IPS DF 4.7 (cell line): ENCODE measurements at regions not wholly inside any gene's neighbourhood (a gene's known extent, or its start where the extent isn't known, plus 50 kb on each side); places are given as distances from the start of the nearest gene placed in this dataset.

Experiments
- DNase-seq: peaks from one replicate; pipeline ENCODE4 v3.0.0-alpha.2; 2013; ENCODE audit warnings: low spot score; ENCODE audit errors: extremely low read depth

DNA sequence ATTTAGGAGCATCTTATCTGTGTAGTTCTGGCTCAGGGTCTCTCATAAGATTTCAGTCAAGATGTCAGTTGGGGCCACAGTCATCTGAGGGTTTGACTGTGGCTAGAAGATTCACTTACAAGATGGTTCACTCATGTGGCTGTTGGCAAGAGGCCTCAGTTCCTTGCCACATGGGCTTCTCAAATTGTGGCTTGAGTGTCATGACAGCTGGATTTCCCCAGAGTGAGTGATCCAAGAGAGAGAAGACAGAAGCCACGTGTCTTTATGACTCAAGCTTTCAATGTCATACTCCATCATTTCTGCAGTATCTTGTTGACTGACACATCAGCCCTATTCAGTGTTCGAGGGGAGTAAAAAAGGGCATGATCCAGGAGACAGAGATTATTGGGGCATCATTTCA, 131.3 kb upstream of the AP1S2 start:
- DNase-seq, result no peak

GRCh38 chrX:15983034-15983433, 128.4 kb upstream of the AP1S2 start:
- no peak for DNase-seq

- DNase-seq, result no peak
Observed at GRCh38 chrX:15977644-15978043, 123.0 kb upstream of the AP1S2 start.

DNA sequence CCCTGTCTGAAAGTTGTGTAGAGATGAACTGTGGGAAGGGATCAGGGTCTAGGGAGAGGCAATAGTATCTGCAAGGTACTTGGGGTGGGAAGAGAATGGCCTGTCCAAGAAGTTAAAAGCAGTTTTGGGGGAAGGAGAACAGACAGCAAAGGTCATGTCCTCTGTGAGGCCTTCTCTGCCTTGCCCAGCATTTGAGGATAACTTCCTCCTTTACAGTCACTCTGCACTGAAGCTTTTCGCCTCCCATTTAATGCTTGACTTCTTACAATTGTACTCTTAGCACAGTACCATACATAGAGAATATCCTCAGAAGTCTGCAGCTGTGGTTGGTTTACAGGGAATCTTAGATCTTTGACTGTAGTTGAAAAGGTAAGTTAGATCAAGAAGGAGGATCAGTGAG, 121.8 kb upstream of the AP1S2 start:
- DNase-seq, result no peak

GRCh38 chrX:15973946-15974345, 119.3 kb upstream of the AP1S2 start:
- no peak for DNase-seq

- no peak for DNase-seq
Observed at GRCh38 chrX:15973299-15973698, 118.7 kb upstream of the AP1S2 start.

GRCh38 chrX:15971696-15972095, 117.1 kb upstream of the AP1S2 start:
- no peak for DNase-seq

DNA sequence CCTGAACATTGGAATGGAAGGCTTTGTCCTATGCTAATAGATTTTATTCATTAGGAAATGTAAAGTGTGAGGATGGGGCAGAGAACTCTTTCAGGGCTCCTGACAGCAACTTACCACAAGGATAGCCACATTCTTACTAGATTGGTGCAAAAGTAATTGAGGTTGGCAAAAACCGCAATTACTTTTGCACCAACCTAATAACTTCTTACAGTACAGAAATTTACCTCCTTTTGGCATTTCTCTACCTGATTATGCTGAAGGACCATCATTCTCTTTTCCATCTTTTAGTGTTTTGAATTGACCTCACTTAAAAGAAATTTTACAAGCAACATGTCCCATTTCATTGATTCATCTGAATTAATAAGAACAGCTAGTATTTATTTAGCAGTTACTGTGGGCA, 109.2 kb upstream of the AP1S2 start:
- no peak for DNase-seq

DNA sequence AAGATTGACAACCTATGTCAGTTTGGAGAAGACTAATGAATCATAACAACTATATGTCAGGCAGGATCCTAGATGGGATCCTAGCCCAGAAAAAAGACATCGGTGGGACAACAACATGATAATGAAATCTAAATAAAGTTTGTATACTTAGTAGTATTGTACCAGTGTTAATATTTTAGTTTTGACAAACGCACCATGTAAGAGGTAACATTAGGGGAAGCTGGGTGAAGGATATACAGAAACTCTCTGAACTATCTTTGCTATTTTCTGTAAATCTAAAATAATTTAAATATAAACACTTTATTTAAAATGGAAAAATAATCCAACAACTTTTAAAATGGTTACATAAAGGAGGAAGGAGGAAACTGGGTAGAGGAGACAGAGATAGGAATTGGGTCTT, 105.6 kb upstream of the AP1S2 start:
- DNase-seq, result no peak

DNA sequence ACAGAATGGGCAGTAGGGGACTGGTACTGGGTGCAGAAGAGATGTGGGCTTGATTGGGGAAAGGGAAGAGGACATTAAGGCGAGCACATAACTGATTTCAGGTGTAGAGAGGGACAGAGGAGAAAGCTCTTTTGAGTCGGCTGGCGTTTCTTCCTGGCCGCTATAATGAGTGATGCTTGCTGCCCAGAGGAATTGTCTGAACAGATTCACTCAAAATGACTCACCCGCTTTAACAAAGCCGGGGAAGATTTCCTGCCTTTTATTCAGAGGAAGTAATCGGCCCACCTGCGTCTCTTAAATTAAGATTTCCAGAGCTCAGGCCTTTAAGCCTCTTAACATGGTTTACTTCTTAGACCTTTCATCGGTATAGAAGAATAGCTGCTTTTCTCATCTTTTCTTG, 102.1 kb upstream of the AP1S2 start:
- no peak for DNase-seq

DNA sequence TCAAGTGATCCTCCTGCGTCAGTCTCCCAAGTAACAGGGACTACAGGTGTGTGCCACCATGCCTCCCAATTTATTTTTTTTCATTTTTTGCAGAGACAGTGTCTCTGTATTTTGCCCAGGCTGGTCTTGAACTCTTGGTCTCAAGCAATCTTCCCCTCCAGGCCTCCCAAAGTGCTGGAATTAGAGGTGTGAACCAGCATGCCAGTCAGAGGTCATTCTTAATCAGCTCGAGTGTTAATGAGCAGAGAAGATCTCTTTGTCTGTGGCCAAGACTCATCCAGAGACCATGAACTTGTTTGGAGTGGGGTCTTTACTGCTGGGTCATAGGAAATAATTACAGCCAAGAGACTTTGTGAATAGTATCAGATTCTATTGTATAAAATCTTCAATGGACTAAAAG, 99.2 kb upstream of the AP1S2 start:
- no peak for DNase-seq

DNA sequence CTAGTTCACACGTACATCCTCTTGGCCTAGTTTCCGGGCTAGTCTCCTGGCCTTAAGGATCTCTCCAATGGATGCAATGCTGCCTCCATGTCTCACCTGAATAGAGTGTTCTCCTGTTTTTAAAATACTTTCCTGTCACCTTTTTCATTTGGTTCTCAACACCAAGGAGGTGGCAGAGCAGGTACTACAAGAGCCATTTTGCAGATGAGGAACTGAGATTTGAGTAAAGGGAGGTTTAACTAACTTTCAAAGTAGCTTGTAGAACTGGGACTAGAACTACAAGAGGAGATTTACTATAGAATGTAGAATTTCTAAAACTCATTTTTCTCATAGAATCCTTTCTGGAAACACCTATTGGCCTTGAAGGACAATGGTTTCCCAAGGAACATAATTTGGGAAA, 97.6 kb upstream of the AP1S2 start:
- no peak for DNase-seq

- no peak for DNase-seq
Observed at GRCh38 chrX:15948318-15948660, 93.7 kb upstream of the AP1S2 start.

GRCh38 chrX:15947648-15948317, 93.2 kb upstream of the AP1S2 start:
- peak; percentile 51 for DNase-seq

DNA sequence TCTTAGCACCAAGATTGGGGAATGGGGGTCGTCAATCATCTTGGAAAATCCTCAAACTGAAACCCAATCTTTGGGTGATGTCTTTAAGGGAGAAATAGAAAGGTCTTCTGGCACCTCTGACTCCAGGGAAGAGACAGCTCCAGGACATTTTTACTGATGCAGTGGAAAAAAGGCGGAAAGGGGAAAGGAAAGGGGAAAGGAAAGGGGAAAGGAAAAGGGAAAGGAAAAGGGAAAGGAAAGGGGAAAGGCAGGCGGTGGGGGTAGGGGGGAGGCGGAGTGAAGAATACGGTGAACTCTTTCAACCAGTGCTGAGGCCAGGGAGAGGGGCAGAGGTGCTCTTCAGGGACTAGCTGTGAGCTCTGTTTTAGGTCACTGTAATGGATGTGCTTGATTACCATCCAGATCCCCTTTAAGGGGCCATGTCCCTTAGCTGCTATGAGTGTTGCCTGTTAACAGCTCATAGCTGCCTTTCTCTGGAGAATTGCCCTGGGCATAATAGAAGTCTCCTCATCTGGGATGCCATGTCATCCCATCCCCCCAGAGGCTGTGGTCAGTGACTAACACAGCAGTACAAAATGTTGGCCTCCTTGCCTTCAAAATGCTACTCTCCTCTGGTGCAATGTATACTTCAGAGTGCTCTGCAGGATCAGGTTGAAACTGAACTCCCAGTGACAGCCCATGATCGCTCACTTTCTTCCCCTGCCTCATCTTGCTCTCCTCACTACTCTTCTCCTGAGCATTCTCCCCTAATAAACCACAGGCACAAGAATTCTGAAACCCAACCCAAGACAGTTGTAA, 92.4 kb upstream of the AP1S2 start:
- DNase-seq, result no peak

DNA sequence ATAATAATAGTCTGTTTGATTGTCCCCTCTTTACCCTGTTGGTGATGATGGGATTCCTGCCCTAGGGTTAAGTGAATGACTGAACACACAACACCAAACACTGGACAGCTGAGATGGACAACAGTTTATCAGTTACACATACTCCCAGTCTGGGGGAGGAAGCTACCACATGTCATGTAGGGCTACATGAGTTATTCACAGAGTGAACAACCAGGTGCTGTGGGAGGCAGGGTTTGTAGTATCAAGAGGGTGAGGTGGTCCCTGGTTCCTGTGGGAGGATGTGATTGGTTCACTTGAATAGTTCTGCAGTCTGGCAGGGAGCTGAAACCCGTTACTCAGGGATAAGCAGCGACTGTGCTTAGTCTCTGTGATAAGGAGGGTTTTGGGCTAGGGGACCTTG, 88.8 kb upstream of the AP1S2 start:
- no peak for DNase-seq

GRCh38 chrX:15942307-15942706, 87.7 kb upstream of the AP1S2 start:
- DNase-seq, result no peak

DNA sequence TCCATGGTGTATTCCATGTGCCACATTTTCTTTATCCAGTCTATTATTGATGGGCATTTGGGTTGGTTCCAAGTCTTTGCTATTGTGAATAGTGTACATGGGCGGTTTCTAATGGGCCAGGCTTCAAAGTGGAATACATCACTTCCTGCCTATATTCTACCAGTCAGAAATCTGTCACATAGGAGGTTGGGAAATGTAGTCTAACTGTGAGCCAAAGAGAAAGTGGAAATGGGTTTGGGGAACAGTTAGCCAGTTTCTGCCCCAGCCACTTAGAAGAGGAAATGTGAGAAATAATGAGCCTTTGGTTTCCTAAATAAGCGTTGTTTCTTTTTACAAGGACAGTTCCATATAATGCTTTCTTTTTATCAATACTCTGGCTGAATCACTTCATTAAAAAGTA, 85.1 kb upstream of the AP1S2 start:
- no peak for DNase-seq

GRCh38 chrX:15938072-15938471, 83.5 kb upstream of the AP1S2 start:
- DNase-seq, result no peak

GRCh38 chrX:15931362-15931761, 76.7 kb upstream of the AP1S2 start:
- no peak for DNase-seq

GRCh38 chrX:15930585-15930984, 76.0 kb upstream of the AP1S2 start:
- no peak for DNase-seq

- no peak for DNase-seq
Observed at GRCh38 chrX:15929194-15929593, 74.6 kb upstream of the AP1S2 start.

GRCh38 chrX:15926622-15927021, 72.0 kb upstream of the AP1S2 start:
- no peak for DNase-seq
